Memory B cell (primary cell): ENCODE measurements at regions not wholly inside any gene's neighbourhood (a gene's known extent, or its start where the extent isn't known, plus 50 kb on each side); places are given as distances from the start of the nearest gene placed in this dataset.
"Not testable (repeated sequence)": the region's sequence is repeated elsewhere in the genome, so short reads cannot be mapped to it uniquely, and the experiment has no call there.

Experiments
- ATAC-seq: fragments of 150-1000 bp; cut with Tn5 transposase; 2 replicates; pipeline ENCODE4 v1.10.0; 2021; ENCODE audit warnings: low read depth, mild to moderate bottlenecking, moderate library complexity
- DNase-seq, 2 donors: peaks; one replicate each; pipeline ENCODE4 v3.0.0; 2022; ENCODE audit warnings: low spot score in 2 of 2
- H3K27ac Mint-ChIP-seq: one replicate; pipeline ENCODE4 v1.8.0; 2022; ENCODE audit warnings: mild to moderate bottlenecking, moderate library complexity, mixed read lengths
- H3K27me3 Mint-ChIP-seq: one replicate; pipeline ENCODE4 v1.8.0; 2022; ENCODE audit warnings: mixed read lengths
- H3K36me3 Mint-ChIP-seq: one replicate; pipeline ENCODE4 v1.8.0; 2022; ENCODE audit warnings: mild to moderate bottlenecking, mixed read lengths
- H3K4me1 Mint-ChIP-seq: one replicate; pipeline ENCODE4 v1.8.0; 2022; ENCODE audit warnings: mixed read lengths
- H3K4me3 Mint-ChIP-seq: one replicate; pipeline ENCODE4 v1.8.0; 2022; ENCODE audit warnings: mild to moderate bottlenecking, moderate library complexity, mixed read lengths
- H3K9me3 Mint-ChIP-seq: one replicate; pipeline ENCODE4 v1.8.0; 2022; ENCODE audit warnings: mixed read lengths

GRCh38 chr16:21350851-21351250 is 72.8 kb upstream of the CRYM start:
- H3K36me3 Mint-ChIP-seq, ATAC-seq, H3K27ac Mint-ChIP-seq, H3K4me3 Mint-ChIP-seq, H3K27me3 Mint-ChIP-seq, DNase-seq, H3K4me1 Mint-ChIP-seq, H3K9me3 Mint-ChIP-seq: not testable (repeated sequence)

GRCh38 chr16:21349336-21349735 is 71.2 kb upstream of the CRYM start:
- H3K4me1 Mint-ChIP-seq, H3K9me3 Mint-ChIP-seq, H3K27me3 Mint-ChIP-seq, H3K4me3 Mint-ChIP-seq, H3K36me3 Mint-ChIP-seq, H3K27ac Mint-ChIP-seq, DNase-seq, ATAC-seq: not testable (repeated sequence)

DNA sequence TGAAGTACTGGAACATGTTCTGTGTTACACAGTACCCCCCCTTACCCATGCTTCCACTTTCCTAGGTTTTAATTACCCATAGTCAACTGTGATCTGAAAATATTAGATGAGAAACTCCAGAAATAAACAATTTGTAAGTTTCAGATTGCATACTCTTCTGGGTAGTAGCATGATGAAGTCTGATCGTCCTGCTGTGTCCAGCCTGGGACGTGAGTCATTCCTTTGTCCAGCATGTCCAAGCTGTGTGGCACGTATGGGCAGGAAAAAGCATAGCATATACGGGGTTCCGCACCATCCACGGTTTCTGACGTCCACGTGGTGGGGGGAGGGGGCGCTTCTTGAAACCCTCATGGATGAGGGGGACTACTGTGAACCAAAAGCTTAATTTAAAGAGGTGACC is 70.7 kb upstream of the CRYM start:
- not testable (repeated sequence) for DNase-seq, H3K4me3 Mint-ChIP-seq, H3K36me3 Mint-ChIP-seq, H3K27ac Mint-ChIP-seq, H3K9me3 Mint-ChIP-seq, ATAC-seq, H3K4me1 Mint-ChIP-seq, H3K27me3 Mint-ChIP-seq

GRCh38 chr16:21347538-21347937 is 69.4 kb upstream of the CRYM start:
- DNase-seq, H3K9me3 Mint-ChIP-seq, H3K27ac Mint-ChIP-seq, H3K27me3 Mint-ChIP-seq, H3K4me1 Mint-ChIP-seq, H3K36me3 Mint-ChIP-seq, H3K4me3 Mint-ChIP-seq, ATAC-seq: not testable (repeated sequence)

DNA sequence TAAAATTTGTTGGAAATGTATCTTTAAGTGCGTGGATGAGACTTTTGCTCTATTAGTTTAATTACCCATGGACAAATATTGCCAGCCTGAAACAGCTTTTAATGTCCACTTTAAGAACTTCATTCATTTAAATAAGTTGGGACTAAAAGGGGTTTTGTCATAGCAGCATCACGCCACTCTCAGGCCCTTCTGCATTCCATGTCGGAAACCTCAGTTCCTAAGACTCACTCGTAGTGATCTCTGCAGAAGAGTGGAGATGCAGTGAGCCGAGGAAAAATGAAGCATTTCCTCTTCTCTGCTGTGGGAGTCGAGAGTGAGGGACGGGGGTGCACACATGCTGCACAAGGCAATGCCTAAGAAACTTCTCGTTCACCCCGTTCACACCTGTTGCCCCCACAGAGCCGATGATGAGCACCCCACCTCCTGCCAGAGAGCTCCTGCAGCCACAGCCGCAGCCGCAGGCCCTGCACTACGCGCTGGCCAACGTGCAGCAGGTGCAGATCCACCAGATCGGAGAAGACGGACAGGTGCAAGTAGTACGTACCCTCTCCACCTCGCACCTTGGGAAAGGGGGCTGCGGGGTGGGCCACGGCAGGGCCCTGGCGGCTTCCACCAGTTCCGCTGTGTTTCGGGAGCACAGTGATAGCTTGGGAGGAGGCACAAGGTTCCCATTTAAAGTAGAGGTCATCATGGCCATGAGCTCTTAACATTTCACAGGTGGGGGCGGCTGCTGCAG is 68.8 kb upstream of the CRYM start:
- not testable (repeated sequence) for H3K27ac Mint-ChIP-seq, H3K9me3 Mint-ChIP-seq, DNase-seq, H3K4me1 Mint-ChIP-seq, H3K27me3 Mint-ChIP-seq, H3K36me3 Mint-ChIP-seq, H3K4me3 Mint-ChIP-seq
- ATAC-seq, result peak; percentile 44

- not testable (repeated sequence) for H3K27me3 Mint-ChIP-seq, H3K36me3 Mint-ChIP-seq, ATAC-seq, H3K27ac Mint-ChIP-seq, H3K4me1 Mint-ChIP-seq, H3K9me3 Mint-ChIP-seq, DNase-seq, H3K4me3 Mint-ChIP-seq
Observed at GRCh38 chr16:21344361-21344912, 66.3 kb upstream of the CRYM start.

DNA sequence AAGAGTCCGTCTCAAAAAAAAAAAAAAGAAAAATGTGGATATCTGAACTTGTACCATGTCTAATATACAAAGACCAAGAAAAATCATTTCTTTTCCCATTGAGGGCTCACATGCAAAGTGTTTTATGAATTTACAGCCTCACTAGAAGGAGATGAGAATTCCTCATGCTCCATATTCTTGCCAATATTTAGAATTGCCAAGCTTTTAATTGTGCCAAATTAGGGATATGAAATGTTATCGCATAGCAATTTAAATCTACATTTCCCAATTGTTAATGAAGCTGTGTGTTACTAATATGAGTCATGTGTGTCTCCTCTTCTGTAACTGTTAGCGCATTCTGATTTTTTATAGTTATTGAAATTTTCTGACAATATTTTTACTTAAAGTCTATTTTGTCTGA is 63.0 kb upstream of the CRYM start:
- Mint-ChIP-seq H3K4me3 (no peak overlapping the region), H3K27me3 (no peaks in the 10 kb centered on the region), H3K27ac (no peak overlapping the region), H3K4me1 (peaks cover 5% of the 10 kb centered on the region), H3K36me3 (peaks cover 6% of the 10 kb centered on the region), H3K9me3 (no peaks in the 10 kb centered on the region)
- DNase-seq, result no peak
- ATAC-seq, result no peak

- Mint-ChIP-seq H3K9me3 (no peaks in the 10 kb centered on the region), H3K4me3 (no peak overlapping the region), H3K27ac (peak overlapping the region; percentile 38), H3K27me3 (no peaks in the 10 kb centered on the region), H3K36me3 (peaks cover 8% of the 10 kb centered on the region), H3K4me1 (peaks cover 5% of the 10 kb centered on the region)
- no peak for ATAC-seq
- DNase-seq, result no peak
Observed at GRCh38 chr16:21339941-21340340, 61.9 kb upstream of the CRYM start.

- ATAC-seq, result no peak
- Mint-ChIP-seq H3K9me3 (no peaks in the 10 kb centered on the region), H3K36me3 (peaks cover 10% of the 10 kb centered on the region), H3K27me3 (no peaks in the 10 kb centered on the region), H3K4me1 (peaks cover 5% of the 10 kb centered on the region), H3K27ac (no peak overlapping the region), H3K4me3 (no peak overlapping the region)
- no peak for DNase-seq
Observed at GRCh38 chr16:21339269-21339641, 61.2 kb upstream of the CRYM start.

DNA sequence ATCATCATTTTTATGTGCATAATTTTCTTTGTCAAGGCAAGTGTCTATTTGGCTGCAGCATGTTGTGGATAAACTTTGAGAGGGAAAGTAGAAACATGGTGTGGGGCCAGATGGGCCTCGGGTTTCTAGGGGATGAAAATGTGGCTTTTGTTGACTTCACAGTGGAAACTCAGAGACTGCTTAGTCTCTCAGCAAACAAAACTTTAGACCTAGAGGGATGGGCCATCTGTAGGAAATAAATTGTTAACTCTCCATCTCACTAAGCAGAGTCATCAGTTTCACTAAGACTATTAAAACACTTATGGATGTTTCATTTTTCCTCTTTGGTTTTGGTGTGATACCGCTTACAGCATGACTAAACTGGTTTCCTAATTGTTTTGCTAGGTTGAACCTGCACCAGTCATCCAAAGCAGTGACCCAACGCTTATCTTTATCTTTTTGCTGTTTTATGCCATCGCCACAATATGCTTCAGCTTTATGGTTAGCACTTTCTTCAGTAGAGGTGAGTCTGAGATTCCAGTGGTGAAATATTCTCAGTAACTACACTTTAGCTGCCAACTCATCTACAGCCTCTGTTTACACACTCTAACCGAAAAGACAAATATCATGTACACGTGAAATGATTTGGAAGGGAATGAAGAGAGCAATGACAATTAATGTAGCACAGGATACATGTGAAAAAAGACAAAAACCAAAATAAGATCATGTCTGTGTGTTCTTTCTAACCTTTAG is 60.6 kb upstream of the CRYM start:
- Mint-ChIP-seq H3K9me3 (no peaks in the 10 kb centered on the region), H3K4me1 (peaks cover 5% of the 10 kb centered on the region), H3K4me3 (no peak overlapping the region), H3K27ac (no peak overlapping the region), H3K36me3 (peaks cover 11% of the 10 kb centered on the region), H3K27me3 (no peaks in the 10 kb centered on the region)
- DNase-seq (no peak), ATAC-seq (no peak)

DNA sequence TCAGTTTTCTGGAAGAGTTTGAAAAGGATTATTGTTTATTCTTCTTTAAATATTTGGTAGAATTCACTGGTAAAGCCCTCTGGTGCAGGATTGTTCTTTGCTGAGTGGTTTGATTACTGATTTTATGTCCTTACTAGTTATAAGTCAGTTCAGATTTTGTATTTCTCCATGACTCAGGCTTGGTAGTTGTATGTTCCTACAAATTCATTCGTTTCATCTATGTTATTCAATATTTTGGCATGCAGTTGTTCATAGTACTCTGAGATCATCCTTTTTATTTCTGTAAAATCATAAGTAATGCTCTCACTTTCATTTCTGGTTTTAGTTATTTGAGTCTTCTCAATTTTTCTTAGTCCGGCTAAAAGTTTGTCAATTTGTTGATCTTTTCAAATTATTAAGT is 58.1 kb upstream of the CRYM start:
- H3K4me3 Mint-ChIP-seq, result no peak overlapping the region
- H3K4me1 Mint-ChIP-seq, result peaks cover 7% of the 10 kb centered on the region
- peaks cover 15% of the 10 kb centered on the region for H3K36me3 Mint-ChIP-seq
- no peak overlapping the region for H3K27ac Mint-ChIP-seq
- DNase-seq, result no peak
- no peaks in the 10 kb centered on the region for H3K9me3 Mint-ChIP-seq
- no peaks in the 10 kb centered on the region for H3K27me3 Mint-ChIP-seq
- ATAC-seq, result no peak

DNA sequence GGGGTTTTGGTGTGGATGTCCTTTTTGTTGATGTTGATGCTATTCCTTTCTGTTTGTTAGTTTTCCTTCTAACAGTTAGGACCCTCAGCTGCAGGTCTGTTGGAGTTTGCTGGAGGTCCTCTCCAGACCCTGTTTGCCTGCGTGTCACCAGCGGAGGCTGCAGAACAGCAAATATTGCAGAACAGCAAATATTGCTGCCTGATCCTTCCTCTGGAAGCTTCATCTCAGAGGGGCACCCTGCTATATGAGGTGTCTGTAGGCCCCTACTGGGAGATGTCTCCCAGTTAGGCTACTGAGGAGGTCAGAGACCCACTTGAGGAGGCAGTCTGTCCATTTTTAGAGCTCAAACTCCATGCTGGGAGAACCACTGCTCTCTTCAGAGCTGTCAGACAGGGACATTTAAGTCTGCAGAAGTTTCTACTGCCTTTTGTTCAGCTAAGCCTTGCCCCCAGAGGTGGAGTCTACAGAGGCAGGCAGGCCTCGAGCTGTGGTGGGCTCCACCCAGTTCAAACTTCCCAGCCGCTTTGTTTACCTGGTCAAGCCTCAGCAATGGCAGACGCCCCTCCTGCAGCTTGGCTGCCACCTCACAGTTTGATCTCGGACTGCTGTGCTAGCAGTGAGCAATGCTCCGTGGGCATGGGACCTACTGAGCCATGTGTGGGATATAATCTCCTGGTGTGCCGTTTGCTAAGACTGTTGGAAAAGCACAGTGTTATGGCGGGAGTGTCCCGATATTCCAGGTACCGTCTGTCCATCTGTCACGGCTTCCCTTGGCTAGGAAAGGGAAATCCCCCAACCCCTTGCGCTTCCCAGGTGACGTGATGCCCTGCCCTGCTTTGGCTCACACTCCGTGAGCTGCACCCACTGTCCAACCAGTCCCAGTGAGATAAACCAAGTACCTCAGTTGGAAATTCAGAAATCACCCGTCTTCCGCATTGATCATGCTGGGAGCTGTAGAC is 56.4 kb upstream of the CRYM start:
- not testable (repeated sequence) for DNase-seq, H3K9me3 Mint-ChIP-seq, H3K27ac Mint-ChIP-seq, H3K27me3 Mint-ChIP-seq, ATAC-seq, H3K4me1 Mint-ChIP-seq, H3K4me3 Mint-ChIP-seq
- H3K36me3 Mint-ChIP-seq, result peaks cover 12% of the 10 kb centered on the region

- H3K27ac Mint-ChIP-seq, ATAC-seq, DNase-seq, H3K27me3 Mint-ChIP-seq, H3K4me3 Mint-ChIP-seq, H3K9me3 Mint-ChIP-seq: not testable (repeated sequence)
- H3K4me1 Mint-ChIP-seq, result peaks cover 10% of the 10 kb centered on the region
- H3K36me3 Mint-ChIP-seq, result peaks cover 14% of the 10 kb centered on the region
Observed at GRCh38 chr16:21333683-21334082, 55.6 kb upstream of the CRYM start.
